IgD-negative memory B cell (primary cell): ENCODE measurements at regions not wholly inside any gene's neighbourhood (a gene's known extent, or its start where the extent isn't known, plus 50 kb on each side); places are given as distances from the start of the nearest gene placed in this dataset.

Experiments
- H3K27ac Mint-ChIP-seq, 3 donors: one replicate each; pipeline ENCODE4 v1.8.0; 2020 to 2022; ENCODE audit warnings: mild to moderate bottlenecking in 3 of 3, mixed read lengths in 3 of 3, moderate library complexity in 1 of 3
- H3K27me3 Mint-ChIP-seq: one replicate; pipeline ENCODE4 v1.8.0; 2021; ENCODE audit warnings: mixed read lengths
- H3K36me3 Mint-ChIP-seq: one replicate; pipeline ENCODE4 v1.8.0; 2020; ENCODE audit warnings: mild to moderate bottlenecking, mixed read lengths
- H3K4me1 Mint-ChIP-seq, 3 donors: one replicate each; pipeline ENCODE4 v1.8.0; 2020 to 2022; ENCODE audit warnings: mixed read lengths in 3 of 3, mild to moderate bottlenecking in 1 of 3
- H3K4me3 Mint-ChIP-seq, 4 donors: one replicate each; pipeline ENCODE4 v1.8.0; 2020 to 2022; ENCODE audit warnings: mild to moderate bottlenecking in 4 of 4, mixed read lengths in 4 of 4, moderate library complexity in 3 of 4
- H3K9me3 Mint-ChIP-seq, 3 donors: one replicate each; pipeline ENCODE4 v1.8.0; 2020 to 2021; ENCODE audit warnings: mixed read lengths in 3 of 3, mild to moderate bottlenecking in 1 of 3

DNA sequence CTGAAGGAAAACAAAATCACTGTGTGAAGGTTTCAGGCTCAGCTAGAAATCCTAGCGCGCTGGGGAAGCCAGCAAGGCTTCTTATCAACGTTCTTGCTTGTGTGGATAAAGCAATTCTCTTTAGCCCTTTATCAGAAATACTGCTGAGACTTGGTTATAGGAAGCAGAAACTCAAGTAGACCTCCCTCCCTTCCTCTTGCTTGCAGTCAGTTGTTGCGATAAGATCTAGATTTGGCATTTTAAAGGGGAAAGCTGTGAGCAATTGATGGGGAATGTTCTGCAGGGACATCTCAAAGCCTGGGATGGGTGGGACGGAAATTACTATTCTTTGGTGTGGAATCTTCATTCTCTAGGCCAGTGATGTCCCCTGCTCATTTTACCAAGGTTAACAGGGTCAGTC is 76.4 kb upstream of the ANO4 start:
- H3K27me3 Mint-ChIP-seq, result peaks cover 42% of the 10 kb centered on the region
- no peak overlapping the region for H3K4me3 Mint-ChIP-seq
- no peaks in the 10 kb centered on the region for H3K4me1 Mint-ChIP-seq
- H3K36me3 Mint-ChIP-seq, result no peaks in the 10 kb centered on the region
- no peak overlapping the region for H3K27ac Mint-ChIP-seq
- H3K9me3 Mint-ChIP-seq, result peaks cover 0 to 2% (median 0%) of the 10 kb centered on the region in 3 donors

DNA sequence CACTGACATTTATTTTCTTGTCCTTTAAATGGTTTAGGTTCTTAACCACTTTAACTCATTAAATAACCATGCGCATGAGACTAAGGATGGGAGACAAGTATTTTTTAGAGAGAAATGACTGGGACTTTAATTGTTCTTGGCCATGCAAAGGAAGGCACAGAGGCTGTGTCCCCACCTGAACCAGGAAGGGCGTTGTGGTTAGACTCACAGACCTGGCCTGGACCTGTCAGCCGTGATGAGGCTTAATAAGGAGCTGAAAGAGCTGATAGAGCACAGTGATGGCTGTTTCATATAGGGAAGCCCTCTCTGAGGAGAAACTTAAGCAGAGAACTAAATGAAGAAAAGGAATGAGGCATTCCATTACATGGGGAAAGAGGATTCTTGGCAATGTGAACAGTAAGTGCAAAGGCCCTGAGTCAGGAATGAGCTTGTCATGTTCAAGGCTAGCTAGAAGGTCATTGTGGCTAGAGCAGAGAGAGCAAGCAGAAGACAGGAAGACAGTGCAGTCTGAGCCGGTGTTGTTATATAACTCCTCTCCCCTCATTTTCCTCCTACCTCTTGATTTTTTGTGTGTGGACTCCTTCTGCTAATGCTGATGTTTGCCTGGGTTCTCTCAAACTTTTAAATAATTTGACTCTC is 74.4 kb upstream of the ANO4 start:
- H3K9me3 Mint-ChIP-seq, result peaks cover 0 to 2% (median 0%) of the 10 kb centered on the region in 3 donors
- H3K36me3 Mint-ChIP-seq, result no peaks in the 10 kb centered on the region
- peaks cover 40% of the 10 kb centered on the region for H3K27me3 Mint-ChIP-seq
- H3K4me3 Mint-ChIP-seq, result no peak overlapping the region
- H3K27ac Mint-ChIP-seq, result no peak overlapping the region
- H3K4me1 Mint-ChIP-seq, result no peaks in the 10 kb centered on the region

DNA sequence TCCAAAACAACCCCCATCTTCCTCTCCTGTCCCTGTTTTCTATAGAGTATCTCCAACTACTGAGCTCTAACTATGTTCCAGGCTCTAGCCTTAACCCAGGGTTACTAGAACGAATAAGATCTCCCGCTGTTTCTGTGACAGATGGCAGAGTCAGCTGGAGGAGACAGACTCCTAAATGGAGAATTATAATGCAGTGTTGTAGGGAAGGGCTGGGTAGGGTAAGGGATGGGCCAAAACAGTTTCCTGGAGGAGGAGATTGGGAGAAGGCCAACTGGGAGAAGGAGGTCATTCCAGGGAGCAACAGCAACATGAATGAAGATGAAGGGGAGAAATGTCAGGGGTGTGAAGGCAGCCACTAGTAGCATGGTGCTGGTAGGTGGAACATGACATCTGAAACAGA is 73.4 kb upstream of the ANO4 start:
- Mint-ChIP-seq H3K27ac (no peak overlapping the region), H3K4me3 (no peak overlapping the region), H3K27me3 (peaks cover 35% of the 10 kb centered on the region)

DNA sequence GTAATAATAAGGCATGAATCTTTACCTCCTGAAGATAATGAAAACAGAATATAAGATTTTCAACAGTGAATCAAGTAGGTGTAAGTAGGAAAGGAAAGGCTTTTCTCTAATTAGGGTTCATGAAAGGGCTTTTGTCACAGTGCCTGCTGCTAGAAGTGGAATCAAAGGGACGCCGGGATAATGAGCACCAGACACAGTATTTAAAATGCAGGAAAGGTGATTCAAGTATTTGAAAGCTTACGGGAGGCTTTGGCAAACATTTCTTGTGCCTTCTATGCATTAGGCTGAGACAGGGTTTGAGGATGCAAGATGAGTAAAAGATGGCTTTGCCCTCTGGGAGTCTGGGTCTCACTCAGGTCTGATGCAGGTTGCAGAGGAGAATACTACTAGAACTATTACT is 70.5 kb upstream of the ANO4 start:
- Mint-ChIP-seq H3K36me3 (no peaks in the 10 kb centered on the region), H3K27me3 (peaks cover 12% of the 10 kb centered on the region), H3K27ac (no peak overlapping the region), H3K4me3 (no peak overlapping the region), H3K9me3 (no peaks in the 10 kb centered on the region), H3K4me1 (no peaks in the 10 kb centered on the region)

More for the DNA sequence above, 73.4 kb upstream of the ANO4 start:
- H3K36me3 Mint-ChIP-seq, result no peaks in the 10 kb centered on the region
- H3K4me1 Mint-ChIP-seq, result no peaks in the 10 kb centered on the region
- H3K9me3 Mint-ChIP-seq, result no peaks in the 10 kb centered on the region

DNA sequence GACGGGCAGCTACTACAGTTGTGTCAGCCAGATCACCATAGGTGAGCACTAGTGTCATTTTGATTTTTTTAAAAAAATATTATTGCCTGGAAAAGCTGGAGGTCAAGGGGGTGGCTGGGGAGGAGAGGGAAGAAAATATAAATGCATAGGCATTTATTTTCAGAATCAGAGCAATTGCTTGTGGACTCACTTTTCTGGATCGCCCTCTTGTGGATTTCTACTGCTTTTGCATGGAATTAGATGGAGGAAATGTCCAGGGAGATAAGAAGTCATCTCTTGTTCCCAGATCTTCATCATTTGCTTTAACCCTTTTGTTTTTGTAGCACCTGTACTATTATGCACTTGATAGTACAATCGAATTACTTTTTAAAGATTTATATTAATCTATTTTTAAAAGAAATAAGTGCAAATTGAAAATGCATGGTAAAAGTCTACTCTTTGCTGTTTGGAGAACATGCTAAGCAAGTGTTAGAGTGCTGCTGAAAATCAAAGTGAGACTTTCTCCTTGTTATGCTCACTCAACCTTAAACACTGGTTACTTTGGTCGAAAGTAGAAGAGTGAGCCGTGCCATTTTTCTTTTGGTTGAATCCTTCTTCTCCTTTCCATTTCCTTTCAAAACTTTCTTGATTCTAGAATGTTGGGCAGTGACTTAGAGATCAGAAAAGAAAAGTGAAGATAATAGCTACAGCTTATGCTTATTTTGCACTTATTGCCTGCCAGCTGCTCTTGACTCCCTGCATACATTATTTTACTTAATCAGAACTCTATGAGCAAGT is 60.6 kb upstream of the ANO4 start:
- Mint-ChIP-seq H3K36me3 (no peaks in the 10 kb centered on the region), H3K4me1 (no peaks in the 10 kb centered on the region), H3K9me3 (peaks cover 0 to 3% (median 0%) of the 10 kb centered on the region in 3 donors), H3K27ac (no peak overlapping the region), H3K27me3 (no peaks in the 10 kb centered on the region), H3K4me3 (no peak overlapping the region)

DNA sequence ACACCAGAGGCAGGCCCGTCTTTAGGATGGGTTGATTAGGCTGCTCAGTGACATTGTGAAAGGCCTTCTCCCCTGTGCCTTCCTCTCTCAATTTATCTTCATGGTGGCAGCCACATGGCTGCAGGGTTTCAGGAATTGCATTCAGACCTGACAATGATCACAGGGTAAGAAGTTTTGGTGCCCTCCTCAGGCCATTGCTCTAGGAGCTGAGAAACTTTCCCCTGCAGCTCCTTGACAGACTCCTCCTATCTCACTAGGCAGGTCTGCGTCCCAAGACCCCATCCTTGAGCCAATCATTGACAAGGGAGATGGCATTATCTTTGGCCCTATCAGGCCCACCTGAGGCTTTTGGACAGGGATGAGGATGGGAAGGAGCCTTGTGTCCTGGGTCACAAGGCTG is 57.4 kb upstream of the ANO4 start:
- Mint-ChIP-seq H3K9me3 (peaks cover 0 to 3% (median 0%) of the 10 kb centered on the region in 3 donors), H3K27ac (no peak overlapping the region), H3K36me3 (no peaks in the 10 kb centered on the region), H3K27me3 (no peaks in the 10 kb centered on the region), H3K4me3 (no peak overlapping the region), H3K4me1 (no peaks in the 10 kb centered on the region)

DNA sequence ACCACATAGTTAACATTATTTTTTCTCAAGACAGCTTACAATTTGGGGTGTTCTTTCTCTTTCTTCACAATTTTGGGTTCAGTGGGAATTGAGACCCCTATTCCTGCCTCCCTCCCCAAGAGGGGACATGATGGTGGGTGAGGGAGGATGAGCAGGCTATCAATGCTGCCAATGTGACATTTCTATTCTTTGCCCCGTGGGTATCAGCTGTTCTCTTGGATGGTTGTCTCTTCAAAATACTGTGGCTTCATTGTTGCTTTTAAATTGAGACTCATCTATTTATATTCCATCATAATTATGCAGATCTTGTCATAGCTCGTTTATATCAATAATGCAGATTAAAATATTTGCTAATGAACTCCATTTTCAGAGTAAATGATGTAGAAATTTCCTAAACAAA is 56.5 kb upstream of the ANO4 start:
- Mint-ChIP-seq H3K36me3 (no peaks in the 10 kb centered on the region), H3K4me3 (no peak overlapping the region)

DNA sequence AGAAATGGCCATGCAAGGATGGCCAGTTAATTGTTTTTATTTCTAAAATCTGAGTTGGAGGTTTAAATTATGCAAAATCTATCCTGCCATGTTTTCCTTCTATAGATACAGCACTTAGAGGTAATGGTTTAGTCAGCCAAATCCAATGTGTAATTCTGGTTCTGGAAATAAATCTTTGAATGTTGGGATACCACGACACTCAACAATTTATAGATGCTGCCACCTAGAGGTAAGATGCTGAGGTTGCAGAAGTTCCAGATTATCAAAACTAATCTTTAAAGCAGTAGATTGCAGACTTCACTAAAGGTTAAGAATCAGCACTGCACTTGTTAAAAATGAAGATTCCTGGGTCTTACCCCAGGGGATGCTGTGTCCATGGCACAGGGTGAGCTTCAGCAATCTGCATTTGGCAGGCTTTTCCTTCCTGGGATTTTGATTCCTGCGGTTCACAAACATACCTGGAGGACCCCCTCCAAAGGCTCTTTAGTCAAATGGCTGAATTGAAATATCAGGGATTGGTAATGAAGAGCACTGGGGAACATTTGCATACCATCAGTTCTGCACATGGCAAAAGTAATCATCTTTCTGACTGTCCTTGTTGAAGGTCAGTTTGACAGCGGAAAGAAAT is 53.4 kb upstream of the ANO4 start:
- peaks cover 1% of the 10 kb centered on the region for H3K27me3 Mint-ChIP-seq
- no peaks in the 10 kb centered on the region for H3K4me1 Mint-ChIP-seq
- H3K9me3 Mint-ChIP-seq, result peaks cover 5 to 12% (median 6%) of the 10 kb centered on the region in 3 donors
- no peak overlapping the region for H3K4me3 Mint-ChIP-seq
- H3K27ac Mint-ChIP-seq, result no peak overlapping the region
- no peaks in the 10 kb centered on the region for H3K36me3 Mint-ChIP-seq

More for the DNA sequence above, 56.5 kb upstream of the ANO4 start:
- Mint-ChIP-seq H3K27me3 (no peaks in the 10 kb centered on the region), H3K9me3 (no peaks in the 10 kb centered on the region), H3K4me1 (no peaks in the 10 kb centered on the region), H3K27ac (no peak overlapping the region)

DNA sequence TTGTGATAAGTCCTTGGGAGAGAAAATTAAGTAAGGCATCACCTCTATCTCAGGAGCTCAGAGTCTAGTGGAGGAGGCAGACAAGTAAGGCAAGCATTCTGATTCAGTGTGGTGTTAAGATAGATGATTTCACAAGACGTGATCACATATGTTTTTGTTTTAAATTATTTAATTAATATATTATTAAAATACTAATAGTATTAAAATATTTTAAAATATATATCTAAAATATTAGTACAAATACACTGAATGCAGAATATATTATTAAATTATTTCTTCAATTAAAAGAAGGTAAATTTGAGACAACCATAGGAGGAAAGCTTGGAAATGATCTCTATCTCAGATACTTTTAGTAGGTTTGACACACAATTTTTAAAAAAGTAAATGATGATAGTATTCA is 51.5 kb upstream of the ANO4 start:
- no peaks in the 10 kb centered on the region for H3K4me1 Mint-ChIP-seq
- H3K36me3 Mint-ChIP-seq, result no peaks in the 10 kb centered on the region
- no peak overlapping the region for H3K27ac Mint-ChIP-seq
- no peak overlapping the region for H3K4me3 Mint-ChIP-seq
- peaks cover 5 to 12% (median 6%) of the 10 kb centered on the region in 3 donors for H3K9me3 Mint-ChIP-seq
- peaks cover 1% of the 10 kb centered on the region for H3K27me3 Mint-ChIP-seq
